ENCODE measurements at regions not wholly inside any gene's neighbourhood (a gene's known extent, or its start where the extent isn't known, plus 50 kb on each side); places are given as distances from the start of the nearest gene placed in this dataset.

- TF ChIP-seq ARNTL (CRISPR knock-in tag; IDR thresholded peaks at IDR 0.05; ENCODE audit: borderline replicate concordance, low read depth) (no peak), BACH2 (CRISPR knock-in tag; IDR thresholded peaks at IDR 0.05; ENCODE audit: borderline replicate concordance) (no peak), ZNF565 (CRISPR knock-in tag; conservative IDR thresholded peaks at IDR 0.05; ENCODE audit: low read depth) (no peak), POU6F1 (CRISPR knock-in tag; IDR thresholded peaks at IDR 0.05; ENCODE audit: borderline replicate concordance, low read depth) (no peak), OSR1 (CRISPR knock-in tag; IDR thresholded peaks at IDR 0.05) (no peak), ZFP3 (CRISPR knock-in tag; IDR thresholded peaks at IDR 0.05) (no peak), PPARA (CRISPR knock-in tag; IDR thresholded peaks at IDR 0.05; ENCODE audit: borderline replicate concordance) (no peak), ESRRG (CRISPR knock-in tag; IDR thresholded peaks at IDR 0.05) (no peak), ZNF8 (CRISPR knock-in tag; IDR thresholded peaks at IDR 0.05) (no peak), TCF4 (CRISPR knock-in tag; IDR thresholded peaks at IDR 0.05; ENCODE audit: borderline replicate concordance) (no peak), ZNF70 (CRISPR knock-in tag; IDR thresholded peaks at IDR 0.05) (no peak), ZC3H10 (CRISPR knock-in tag; IDR thresholded peaks at IDR 0.05) (no peak), SNAI2 (CRISPR knock-in tag; IDR thresholded peaks at IDR 0.05) (no peak), RARB (CRISPR knock-in tag; IDR thresholded peaks at IDR 0.05) (no peak), PATZ1 (CRISPR knock-in tag; IDR thresholded peaks at IDR 0.05; ENCODE audit: borderline replicate concordance) (no peak), ISL1 (CRISPR knock-in tag; IDR thresholded peaks at IDR 0.05) (no peak), TOX (CRISPR knock-in tag; IDR thresholded peaks at IDR 0.05; ENCODE audit: borderline replicate concordance) (no peak), CSRNP3 (CRISPR knock-in tag; IDR thresholded peaks at IDR 0.05) (no peak), CSDC2 (CRISPR knock-in tag; IDR thresholded peaks at IDR 0.05) (no peak)
These were observed 76.9 kb downstream of the PRL start for GRCh38 chr6:22219925-22220324.

GRCh38 chr6:22221211-22221610 is 75.6 kb downstream of the PRL start:
- ATAC-seq, result no peak
- TF ChIP-seq TCF4 (CRISPR knock-in tag; IDR thresholded peaks at IDR 0.05; ENCODE audit: borderline replicate concordance) (no peak), ZNF565 (CRISPR knock-in tag; conservative IDR thresholded peaks at IDR 0.05; ENCODE audit: low read depth) (no peak), TOX (CRISPR knock-in tag; IDR thresholded peaks at IDR 0.05; ENCODE audit: borderline replicate concordance) (no peak), ZNF8 (CRISPR knock-in tag; IDR thresholded peaks at IDR 0.05) (no peak), ZFP3 (CRISPR knock-in tag; IDR thresholded peaks at IDR 0.05) (no peak), CSDC2 (CRISPR knock-in tag; IDR thresholded peaks at IDR 0.05) (no peak), PPARA (CRISPR knock-in tag; IDR thresholded peaks at IDR 0.05; ENCODE audit: borderline replicate concordance) (no peak), ZC3H10 (CRISPR knock-in tag; IDR thresholded peaks at IDR 0.05) (no peak), ZNF70 (CRISPR knock-in tag; IDR thresholded peaks at IDR 0.05) (no peak), PATZ1 (CRISPR knock-in tag; IDR thresholded peaks at IDR 0.05; ENCODE audit: borderline replicate concordance) (no peak)

More at GRCh38 chr6:22219925-22220324, 76.9 kb downstream of the PRL start:
- no peak for ATAC-seq

- TF ChIP-seq CREB5 (CRISPR knock-in tag; IDR thresholded peaks at IDR 0.05; ENCODE audit: low read depth), result no peak
- ATAC-seq, result peak; percentile 25; the same call in 1 of the 3 replicates
These were observed 75.2 kb downstream of the PRL start for GRCh38 chr6:22221630-22222029.

- no peak for ATAC-seq
- no peak for TF ChIP-seq PATZ1 (CRISPR knock-in tag; IDR thresholded peaks at IDR 0.05; ENCODE audit: borderline replicate concordance)
- TF ChIP-seq ZFP30 (CRISPR knock-in tag; IDR thresholded peaks at IDR 0.05), result no peak
- no peak for TF ChIP-seq CSRNP3 (CRISPR knock-in tag; IDR thresholded peaks at IDR 0.05)
- no peak for TF ChIP-seq ESRRG (CRISPR knock-in tag; IDR thresholded peaks at IDR 0.05)
- no peak for TF ChIP-seq CSDC2 (CRISPR knock-in tag; IDR thresholded peaks at IDR 0.05)
- TF ChIP-seq OSR1 (CRISPR knock-in tag; IDR thresholded peaks at IDR 0.05), result no peak
- TF ChIP-seq PPARA (CRISPR knock-in tag; IDR thresholded peaks at IDR 0.05; ENCODE audit: borderline replicate concordance), result no peak
- TF ChIP-seq RARB (CRISPR knock-in tag; IDR thresholded peaks at IDR 0.05), result no peak
- TF ChIP-seq ZNF565 (CRISPR knock-in tag; conservative IDR thresholded peaks at IDR 0.05; ENCODE audit: low read depth), result no peak
These were observed 74.4 kb downstream of the PRL start for GRCh38 chr6:22222469-22222868.
